CD14-positive monocyte (primary cell): ENCODE measurements at regions not wholly inside any gene's neighbourhood (a gene's known extent, or its start where the extent isn't known, plus 50 kb on each side); places are given as distances from the start of the nearest gene placed in this dataset.
"Not testable (repeated sequence)": the region's sequence is repeated elsewhere in the genome, so short reads cannot be mapped to it uniquely, and the experiment has no call there.

Experiments
- DNase-seq, 3 donors: peaks; one replicate each; pipeline ENCODE4 v3.0.0-alpha.2; 2011 to 2022
- H2AFZ ChIP-seq: 2 replicates; pipeline ENCODE4 v1.6.0; 2012; ENCODE audit warnings: mild to moderate bottlenecking, low read depth, low read length, inconsistent platforms; ENCODE audit not compliant: insufficient read depth, poor library complexity, severe bottlenecking
- H3K27ac ChIP-seq, 2 donors: 1 replicate in 1 of 2; 2 replicates in 1 of 2; pipeline ENCODE4 v1.5.1; 2012 to 2013; ENCODE audit warnings: low read length in 2 of 2, control low read depth in 1 of 2, inconsistent platforms in 1 of 2, low read depth in 1 of 2, mild to moderate bottlenecking in 1 of 2
- H3K27me3 ChIP-seq, 2 donors: one replicate each; pipeline versions ENCODE4 v1.6.0 to v1.6.1; 2011 to 2013; ENCODE audit warnings: low read length in 2 of 2; ENCODE audit not compliant: control insufficient read depth in 2 of 2, insufficient read depth in 2 of 2
- H3K36me3 ChIP-seq, 2 donors: replicated peaks in 1 of 2; 1 replicate in 1 of 2; 2 replicates in 1 of 2; pipeline versions ENCODE4 v1.5.1 to v1.6.1; 2012 to 2013; ENCODE audit warnings: low read length in 2 of 2, control low read depth in 1 of 2, inconsistent platforms in 1 of 2, mild to moderate bottlenecking in 1 of 2; ENCODE audit not compliant: insufficient read depth in 2 of 2, control insufficient read depth in 1 of 2
- H3K4me1 ChIP-seq, 2 donors: 1 replicate in 1 of 2; 2 replicates in 1 of 2; pipeline versions ENCODE4 v1.5.1 to v1.6.1; 2012 to 2013; ENCODE audit warnings: low read length in 2 of 2, control low read depth in 1 of 2, inconsistent platforms in 1 of 2, mild to moderate bottlenecking in 1 of 2, moderate library complexity in 1 of 2; ENCODE audit not compliant: insufficient read depth in 2 of 2, control insufficient read depth in 1 of 2
- H3K4me2 ChIP-seq: replicated peaks from 2 replicates; pipeline ENCODE3; 2012; ENCODE audit warnings: low read length, moderate library complexity, mild to moderate bottlenecking; ENCODE audit not compliant: poor library complexity, severe bottlenecking; ENCODE audit errors: extremely low read depth
- H3K4me3 ChIP-seq, 3 experiments: fragments of 200-600 bp in 1 of 3; sonication (generic) in 1 of 3; replicated peaks in 1 of 3; 1 replicate in 2 of 3; 2 replicates in 1 of 3; pipeline ENCODE4 v1.5.1; 2011 to 2013; ENCODE audit warnings: low read length in 3 of 3, mild to moderate bottlenecking in 3 of 3, control low read depth in 2 of 3, low read depth in 2 of 3, inconsistent platforms in 1 of 3, moderate library complexity in 1 of 3
- H3K79me2 ChIP-seq: 2 replicates; pipeline ENCODE4 v1.6.0; 2012; ENCODE audit warnings: mild to moderate bottlenecking, control low read depth, inconsistent platforms, low read length, moderate library complexity; ENCODE audit not compliant: insufficient read depth
- H3K9ac ChIP-seq: 2 replicates; pipeline ENCODE4 v1.6.0; 2017; ENCODE audit warnings: low read length, mild to moderate bottlenecking; ENCODE audit not compliant: insufficient read depth, poor library complexity, severe bottlenecking
- H3K9me3 ChIP-seq, 2 donors: replicated peaks in 1 of 2; 1 replicate in 1 of 2; 2 replicates in 1 of 2; pipeline versions ENCODE4 v1.5.1 to v1.6.1; 2012 to 2013; ENCODE audit warnings: low read length in 2 of 2, control low read depth in 1 of 2; ENCODE audit not compliant: control insufficient read depth in 1 of 2, insufficient read depth in 1 of 2
- H4K20me1 ChIP-seq: 2 replicates; pipeline ENCODE4 v1.6.0; 2012; ENCODE audit warnings: mild to moderate bottlenecking, low read length, control low read depth, moderate library complexity; ENCODE audit not compliant: insufficient read depth
- H3K27ac Mint-ChIP-seq, 7 donors: one replicate each; pipeline ENCODE4 v1.8.0; 2020; ENCODE audit warnings: mild to moderate bottlenecking in 7 of 7, mixed read lengths in 7 of 7, moderate library complexity in 6 of 7, inconsistent platforms in 2 of 7
- H3K27me3 Mint-ChIP-seq, 3 donors: one replicate each; pipeline ENCODE4 v1.8.0; 2021 to 2022; ENCODE audit warnings: low read depth in 3 of 3, mild to moderate bottlenecking in 3 of 3, mixed read lengths in 3 of 3, moderate library complexity in 3 of 3, inconsistent platforms in 1 of 3
- H3K36me3 Mint-ChIP-seq, 2 donors: one replicate each; pipeline ENCODE4 v1.8.0; 2020; ENCODE audit warnings: mixed read lengths in 2 of 2, inconsistent platforms in 1 of 2, mild to moderate bottlenecking in 1 of 2
- H3K4me1 Mint-ChIP-seq: one replicate; pipeline ENCODE4 v1.8.0; 2020; ENCODE audit warnings: mild to moderate bottlenecking, mixed read lengths
- H3K4me3 Mint-ChIP-seq, 2 donors: one replicate each; pipeline ENCODE4 v1.8.0; 2020; ENCODE audit warnings: mild to moderate bottlenecking in 2 of 2, mixed read lengths in 2 of 2, moderate library complexity in 1 of 2
- H3K9me3 Mint-ChIP-seq, 7 donors: one replicate each; pipeline ENCODE4 v1.8.0; 2020 to 2022; ENCODE audit warnings: mixed read lengths in 7 of 7, mild to moderate bottlenecking in 6 of 7, moderate library complexity in 6 of 7, inconsistent platforms in 2 of 7
- CTCF ChIP-seq: fragments of 200-600 bp; IDR thresholded peaks from one replicate; pipeline ENCODE4 v1.8.0; 2022; ENCODE audit warnings: antibody characterized with exemption, mild to moderate bottlenecking
- WGBS: methylation state at CpG from one replicate; pipeline ENCODE4 v1.1.5; 2013; ENCODE audit warnings: missing lambda C conversion rate; ENCODE audit not compliant: insufficient coverage; 5-methylcytosine and 5-hydroxymethylcytosine counted together
- intact Hi-C, 2 donors: fragments of 100-400 bp; cut with micrococcal nuclease; formaldehyde crosslinking; loops; one replicate each; pipeline versions ENCODE4 v1.15.0 to v1.15.1; 2023

GRCh38 chr13:63448692-63449091 is 2033.0 kb upstream of the PCDH20 start:
- H3K79me2 ChIP-seq, result no peaks in the 10 kb centered on the region
- H3K9me3 ChIP-seq, result peaks cover 0 to 4% of the 10 kb centered on the region in 2 donors
- H3K27me3 ChIP-seq, result no peaks in the 10 kb centered on the region
- H3K9me3 Mint-ChIP-seq, result peaks cover 0 to 12% (median 2%) of the 10 kb centered on the region in 7 donors
- TF ChIP-seq CTCF, result no peak
- intact Hi-C loops, result no loop called here
- no peak overlapping the region for H3K27ac Mint-ChIP-seq
- no peaks in the 10 kb centered on the region for H3K36me3 ChIP-seq
- H2AFZ ChIP-seq, result no peak overlapping the region
- DNase-seq, result no peak
- no peak overlapping the region for H3K9ac ChIP-seq
- no peaks in the 10 kb centered on the region for H3K4me1 ChIP-seq
- H3K4me1 Mint-ChIP-seq, result no peaks in the 10 kb centered on the region
- H4K20me1 ChIP-seq, result no peaks in the 10 kb centered on the region
- H3K4me3 Mint-ChIP-seq, result no peak overlapping the region
- peaks cover 0 to 3% (median 2%) of the 10 kb centered on the region in 3 donors for H3K27me3 Mint-ChIP-seq
- no peak overlapping the region for H3K4me3 ChIP-seq
- no peak overlapping the region for H3K4me2 ChIP-seq
- WGBS, result no CpG with 5 or more reads among the region's 3 CpGs
- H3K36me3 Mint-ChIP-seq, result no peaks in the 10 kb centered on the region
- H3K27ac ChIP-seq, result no peak overlapping the region

- no peaks in the 10 kb centered on the region for H3K79me2 ChIP-seq
- TF ChIP-seq CTCF, result no peak
- H3K4me3 ChIP-seq, result no peak overlapping the region
- intact Hi-C loops, result no loop called here
- no peak overlapping the region for H3K27ac ChIP-seq
- Mint-ChIP-seq H3K36me3 (no peaks in the 10 kb centered on the region), H3K27me3 (peaks cover 0 to 2% (median 0%) of the 10 kb centered on the region in 3 donors), H3K27ac (no peak overlapping the region), H3K4me3 (no peak overlapping the region), H3K9me3 (peaks cover 0 to 12% (median 6%) of the 10 kb centered on the region in 7 donors), H3K4me1 (no peaks in the 10 kb centered on the region)
- H3K36me3 ChIP-seq, result no peaks in the 10 kb centered on the region
- H3K9me3 ChIP-seq, result peaks cover 0 to 4% of the 10 kb centered on the region in 2 donors
- H3K4me2 ChIP-seq, result no peak overlapping the region
- WGBS, result 100% methylated on average over 2 of the region's 6 CpGs
- no peak overlapping the region for H3K9ac ChIP-seq
- no peaks in the 10 kb centered on the region for H3K4me1 ChIP-seq
- DNase-seq, result no peak
- no peaks in the 10 kb centered on the region for H4K20me1 ChIP-seq
- no peak overlapping the region for H2AFZ ChIP-seq
- H3K27me3 ChIP-seq, result no peaks in the 10 kb centered on the region
These were observed 2030.7 kb upstream of the PCDH20 start for GRCh38 chr13:63446329-63446728.

- H3K9me3 ChIP-seq, H3K4me2 ChIP-seq, H3K4me3 Mint-ChIP-seq, H2AFZ ChIP-seq, H3K9ac ChIP-seq, H4K20me1 ChIP-seq, H3K36me3 Mint-ChIP-seq, H3K4me3 ChIP-seq, H3K79me2 ChIP-seq, H3K27ac ChIP-seq, intact Hi-C loops, H3K27me3 Mint-ChIP-seq, H3K27ac Mint-ChIP-seq, DNase-seq, H3K4me1 Mint-ChIP-seq, H3K36me3 ChIP-seq, H3K4me1 ChIP-seq, H3K27me3 ChIP-seq: not testable (repeated sequence)
- WGBS, result 80% methylated on average over 1 of the region's 3 CpGs
- peaks cover 0 to 16% (median 6%) of the 10 kb centered on the region in 7 donors for H3K9me3 Mint-ChIP-seq
These were observed 2028.6 kb upstream of the PCDH20 start for GRCh38 chr13:63444225-63444624.
